HEK293 (cell line): ENCODE measurements at regions not wholly inside any gene's neighbourhood (a gene's known extent, or its start where the extent isn't known, plus 50 kb on each side); places are given as distances from the start of the nearest gene placed in this dataset.

ENCODE experiments used
- CTCF ChIP-seq: fragments of 450-650 bp; formaldehyde crosslinking; IDR thresholded peaks from 2 replicates; pipeline ENCODE4 v1.5.1; 2016; ENCODE audit warnings: missing biosample characterization, missing genetic modification characterization
- ZBTB21 ChIP-seq: fragments of 450-650 bp; formaldehyde crosslinking; IDR thresholded peaks from 2 replicates; pipeline ENCODE4 v1.5.1; 2017; ENCODE audit warnings: missing biosample characterization, missing genetic modification characterization
- ZNF501 ChIP-seq: fragments of 450-650 bp; formaldehyde crosslinking; IDR thresholded peaks from 2 replicates; pipeline ENCODE4 v1.5.1; 2016; ENCODE audit warnings: missing biosample characterization, missing genetic modification characterization
- ZNF510 ChIP-seq: fragments of 450-650 bp; formaldehyde crosslinking; IDR thresholded peaks from 2 replicates; pipeline ENCODE4 v1.5.1; 2018; ENCODE audit warnings: mild to moderate bottlenecking, missing genetic modification characterization, missing biosample characterization; ENCODE audit not compliant: insufficient replicate concordance
- ZNF76 ChIP-seq: fragments of 450-650 bp; formaldehyde crosslinking; IDR thresholded peaks from 2 replicates; pipeline ENCODE4; 2016; ENCODE audit warnings: low read depth, missing biosample characterization, missing genetic modification characterization, borderline replicate concordance

GRCh38 chr7:42344198-42344755, 107.3 kb upstream of the GLI3 start:
- TF ChIP-seq ZNF76 (tag by site-specific recombination) (no peak), ZBTB21 (no peak), ZNF501 (tag by site-specific recombination) (no peak), CTCF (no peak), ZNF510 (tag by site-specific recombination) (no peak)
